HepG2 (cell line): ENCODE measurements at regions not wholly inside any gene's neighbourhood (a gene's known extent, or its start where the extent isn't known, plus 50 kb on each side); places are given as distances from the start of the nearest gene placed in this dataset.
A peak's percentile ranks its signal among the peaks of the same experiment; 100 is the strongest.

ENCODE experiments used
- ATAC-seq: fragments of 200-7000 bp; cut with Tn5 transposase; 3 replicates; pipeline ENCODE4 v1.9.1; 2020; ENCODE audit warnings: mild to moderate bottlenecking, moderate library complexity
- BruUV-seq: library from RNA; stranded (reverse); fragments of 400-500 nt; replicated peaks from 2 replicates; lab custom pipeline; 2021; lab: Mats Ljungman, UMichigan
- CTCF ChIA-PET: fragments of 300-600 bp; formaldehyde crosslinking; extraction: SDS; loops from one replicate; lab custom pipeline; 2021; ENCODE audit warnings: low total read pairs, inconsistent platforms, low intra/inter-chr PET ratio; lab: Yijun Ruan, JAX
- POLR2A ChIA-PET: fragments of 350-600 bp; sonication (Branson Sonifier 250); formaldehyde crosslinking; loops from one replicate; lab custom pipeline; 2020; ENCODE audit warnings: antibody characterized with exemption, inconsistent platforms; lab: Yijun Ruan, JAX
- DNase-seq: peaks from one replicate; pipeline ENCODE4 v3.0.0-alpha.2; 2015; ENCODE audit warnings: low spot score
- FAIRE-seq: peaks from 3 replicates; lab custom pipeline; 2011; peaks lifted over from hg19 to GRCh38; lab: Jason Lieb, UNC
- H2AFZ ChIP-seq: one replicate; pipeline ENCODE4 v1.6.1; 2011; ENCODE audit warnings: low read length, inconsistent platforms
- H3K27ac ChIP-seq: fragments of 300-600 bp; 3 replicates; pipeline ENCODE4 v1.8.0; 2011; ENCODE audit warnings: mixed run types, mild to moderate bottlenecking, mixed read lengths, low read length, inconsistent platforms; ENCODE audit not compliant: insufficient read depth; ENCODE audit errors: extremely low read length
- H3K27me3 ChIP-seq, 2 experiments: fragments of 200-600 bp in 1 of 2; 2 replicates in 1 of 2; 3 replicates in 1 of 2; pipeline versions ENCODE4 v1.6.0 to v1.8.0; 2011; ENCODE audit warnings: low read length in 2 of 2, mild to moderate bottlenecking in 2 of 2, moderate library complexity in 2 of 2, inconsistent platforms in 1 of 2; ENCODE audit not compliant: insufficient read depth in 2 of 2, control insufficient read depth in 1 of 2
- H3K36me3 ChIP-seq, 2 experiments: fragments of 200-600 bp in 1 of 2; replicated peaks in 1 of 2; 2 replicates in 1 of 2; 3 replicates in 1 of 2; pipeline versions ENCODE4 v1.5.1 to v1.8.0; 2011; ENCODE audit warnings: low read length in 2 of 2, inconsistent platforms in 1 of 2; ENCODE audit not compliant: insufficient read depth in 2 of 2, control insufficient read depth in 1 of 2
- H3K4me1 ChIP-seq: 2 replicates; pipeline ENCODE4 v1.5.1; 2012; ENCODE audit warnings: low read length, inconsistent platforms; ENCODE audit not compliant: insufficient read depth
- H3K4me2 ChIP-seq: 2 replicates; pipeline ENCODE4 v1.6.0; 2011; ENCODE audit warnings: low read depth, low read length, inconsistent platforms
- H3K4me3 ChIP-seq, 3 experiments: fragments of 200-600 bp in 1 of 3; sonication (generic), shearing (Covaris generic) in 1 of 3; replicated peaks in 1 of 3; 2 replicates each; pipeline ENCODE4 v1.5.1; 2011 to 2016; ENCODE audit warnings: low read length in 3 of 3, inconsistent platforms in 2 of 3, low read depth in 2 of 3, mild to moderate bottlenecking in 2 of 3, control low read depth in 1 of 3, mixed read lengths in 1 of 3; ENCODE audit not compliant: insufficient read depth in 1 of 3
- H3K79me2 ChIP-seq: one replicate; pipeline ENCODE4 v1.6.1; 2011; ENCODE audit warnings: low read length, inconsistent platforms; ENCODE audit not compliant: insufficient read depth
- H3K9ac ChIP-seq: 2 replicates; pipeline ENCODE4 v1.6.0; 2011; ENCODE audit warnings: mild to moderate bottlenecking, low read depth, low read length, inconsistent platforms; ENCODE audit not compliant: insufficient read depth
- H3K9me3 ChIP-seq: 2 replicates; pipeline ENCODE4 v1.5.1; 2012; ENCODE audit warnings: mild to moderate bottlenecking, low read length
- H4K20me1 ChIP-seq: 2 replicates; pipeline ENCODE4 v1.6.0; 2011; ENCODE audit warnings: inconsistent platforms, mild to moderate bottlenecking, low read length, moderate library complexity; ENCODE audit not compliant: insufficient read depth
- DMAP1 ChIP-seq: IDR thresholded peaks from 2 replicates; pipeline ENCODE4 v1.6.1; 2016
- FOXM1 ChIP-seq: sonication (generic); formaldehyde crosslinking; IDR thresholded peaks from 2 replicates; pipeline ENCODE4 v1.5.0; 2020; ENCODE audit warnings: missing genetic modification reagents
- GATA4 ChIP-seq: sonication (generic); IDR thresholded peaks from 2 replicates; pipeline ENCODE4 v1.6.1; 2016; ENCODE audit warnings: antibody characterized with exemption, low read depth, borderline replicate concordance
- GFI1 ChIP-seq: sonication (generic); formaldehyde crosslinking; IDR thresholded peaks from 2 replicates; pipeline ENCODE4 v1.5.0; 2020; ENCODE audit warnings: missing genetic modification reagents, mild to moderate bottlenecking, borderline replicate concordance
- HCFC1 ChIP-seq: fragments of 150-350 bp; IDR thresholded peaks from 2 replicates; pipeline ENCODE4 v1.6.1; 2014; ENCODE audit warnings: low read depth, low read length
- MIXL1 ChIP-seq: IDR thresholded peaks from 2 replicates; pipeline ENCODE4 v1.6.1; 2016
- ONECUT2 ChIP-seq: sonication (generic); formaldehyde crosslinking; IDR thresholded peaks from 2 replicates; pipeline ENCODE4 v1.4.0; 2020; ENCODE audit warnings: missing genetic modification reagents
- RCOR2 ChIP-seq: IDR thresholded peaks from 2 replicates; pipeline ENCODE4 v1.6.1; 2016; ENCODE audit warnings: missing biosample characterization, missing genetic modification reagents
- RFXAP ChIP-seq: sonication (generic); formaldehyde crosslinking; IDR thresholded peaks from 2 replicates; pipeline ENCODE4 v1.4.0; 2020; ENCODE audit warnings: missing genetic modification reagents, borderline replicate concordance
- TRIM22 ChIP-seq: fragments of 450-650 bp; IDR thresholded peaks from 2 replicates; pipeline ENCODE4 v1.6.1; 2017
- ZNF235 ChIP-seq: sonication (generic); formaldehyde crosslinking; IDR thresholded peaks from 2 replicates; pipeline ENCODE4 v1.8.1; 2023; ENCODE audit warnings: mild to moderate bottlenecking, missing genetic modification reagents, borderline replicate concordance
- ZNF343 ChIP-seq: sonication (generic); formaldehyde crosslinking; IDR thresholded peaks from 2 replicates; pipeline ENCODE4 v1.4.0; 2020; ENCODE audit warnings: mild to moderate bottlenecking, missing genetic modification reagents
- ZNF468 ChIP-seq: sonication (generic); formaldehyde crosslinking; IDR thresholded peaks from 2 replicates; pipeline ENCODE4 v1.8.0; 2022; ENCODE audit warnings: mild to moderate bottlenecking, moderate library complexity, missing genetic modification reagents
- ZNF605 ChIP-seq: sonication (generic); formaldehyde crosslinking; IDR thresholded peaks from 2 replicates; pipeline ENCODE4 v1.8.0; 2022; ENCODE audit warnings: mild to moderate bottlenecking, missing genetic modification reagents
- ZNF816 ChIP-seq: sonication (generic); formaldehyde crosslinking; IDR thresholded peaks from 2 replicates; pipeline ENCODE4 v1.8.0; 2022; ENCODE audit warnings: missing genetic modification reagents, mild to moderate bottlenecking, borderline replicate concordance
- WGBS: methylation state at CpG from one replicate; pipeline ENCODE4 v1.1.6; 2017; ENCODE audit warnings: low lambda C conversion rate; 5-methylcytosine and 5-hydroxymethylcytosine counted together
- in situ Hi-C: cut with HindIII; loops from 2 replicates; pipeline ENCODE4 v1.10.0; 2017; ENCODE audit warnings: low pct_unique_long_range_greater_than_20kb; ENCODE audit not compliant: extremely low pct_ligation_motif_present
- intact Hi-C: fragments of 100-400 bp; cut with micrococcal nuclease; formaldehyde crosslinking; loops from one replicate; pipeline ENCODE4 v1.10.0; 2022; ENCODE audit not compliant: unreplicated experiment
- TF ChIP-seq, protein P1 (sequence below): sonication (generic); formaldehyde crosslinking; IDR thresholded peaks from 2 replicates; pipeline ENCODE4 v1.5.0; 2020; ENCODE audit warnings: missing genetic modification reagents
- TF ChIP-seq, protein P2 (sequence below): conservative IDR thresholded peaks from 2 replicates; pipeline ENCODE4 v1.6.1; 2018; ENCODE audit warnings: missing genetic modification reagents
- TF ChIP-seq, protein P3 (sequence below): sonication (generic); formaldehyde crosslinking; IDR thresholded peaks from 2 replicates; pipeline ENCODE4 v1.4.0; 2020; ENCODE audit warnings: missing genetic modification reagents, mild to moderate bottlenecking, borderline replicate concordance

DNA sequence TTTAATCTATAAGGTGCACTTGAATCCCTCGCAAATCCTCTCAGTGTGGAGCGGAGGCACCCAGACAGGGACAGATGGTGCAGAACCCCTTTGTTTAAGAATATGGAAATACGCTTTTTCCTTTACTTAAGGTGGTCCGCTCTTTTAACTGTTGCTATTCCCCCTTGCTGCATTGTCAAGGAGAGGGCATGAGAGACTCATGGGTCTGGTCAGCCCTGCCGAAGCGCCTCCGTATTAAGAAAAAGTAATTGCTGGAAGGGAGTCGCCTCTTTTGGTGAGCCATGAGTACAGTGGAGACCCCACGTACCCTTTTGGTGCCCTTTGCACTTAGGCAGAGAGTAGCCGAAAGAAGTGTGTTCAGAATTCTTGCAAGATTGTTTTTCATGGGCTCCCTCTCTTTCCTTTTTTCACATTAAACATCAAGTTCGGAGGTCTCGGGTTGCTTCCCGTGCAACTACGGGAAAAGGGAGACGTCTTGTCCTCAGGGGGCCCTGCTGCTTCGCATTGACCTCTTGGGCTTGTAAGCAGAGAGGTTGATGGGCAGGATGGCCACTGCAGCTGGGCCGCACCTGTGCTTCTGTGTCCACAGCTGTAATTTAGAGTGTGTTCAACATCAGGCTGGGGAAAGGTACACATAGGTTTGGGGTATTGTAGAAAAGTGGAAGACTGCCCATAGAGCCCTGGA, 109.6 kb downstream of the SPRY1 start:
- Histone ChIP-seq H3K79me2 (no peaks in the 10 kb centered on the region), H3K4me3 (peak overlapping the region; percentile 28 to 59 (median 37); a peak in 5 of 6 replicates), H3K9me3 (no peaks in the 10 kb centered on the region), H3K27ac (peak overlapping the region; percentile 97), H3K4me2 (peak overlapping the region; percentile 86), H3K4me1 (peaks cover 48% of the 10 kb centered on the region), H3K9ac (peak overlapping the region; percentile 79), H3K27me3 (no peaks in the 10 kb centered on the region), H3K36me3 (no peaks in the 10 kb centered on the region), H4K20me1 (no peaks in the 10 kb centered on the region), H2AFZ (no peak overlapping the region)
- ATAC-seq = no peak; the same call in 2 of the 3 replicates
- WGBS = 78% methylated on average over 17 of the region's 17 CpGs
- DNase-seq = no peak
- ChIA-PET POLR2A (interaction anchor here (0.6 to 3.2 kb wide), 21 partner anchors 10 to 157 kb away, joined by 3 to 56 read pairs (median 7); partner anchors contain the start of gene SPRY1), CTCF (no interaction called here)
- in situ Hi-C loops (no loop called here), intact Hi-C loops (no loop called here)
- FAIRE-seq = no peak
- BruUV-seq = TSS peak; percentile 86
- TF ChIP-seq GATA4 (no peak), RFXAP (CRISPR knock-in tag) (no peak), HCFC1 (no peak), ZNF468 (no peak), ZNF343 (CRISPR knock-in tag) (no peak), GFI1 (CRISPR knock-in tag) (no peak; the same call in 1 of the 2 replicates), ZNF235 (CRISPR knock-in tag) (no peak), RCOR2 (0 out of 2 replicates have a peak, but pooled peaks have one; percentile 4), ONECUT2 (CRISPR knock-in tag) (no peak), TRIM22 (no peak), MIXL1 (CRISPR knock-in tag) (no peak), FOXM1 (CRISPR knock-in tag) (no peak), DMAP1 (CRISPR knock-in tag) (0 out of 2 replicates have a peak, but pooled peaks have one; percentile 13), ZNF605 (no peak), ZNF816 (no peak)
- TF ChIP-seq, protein P1, sequence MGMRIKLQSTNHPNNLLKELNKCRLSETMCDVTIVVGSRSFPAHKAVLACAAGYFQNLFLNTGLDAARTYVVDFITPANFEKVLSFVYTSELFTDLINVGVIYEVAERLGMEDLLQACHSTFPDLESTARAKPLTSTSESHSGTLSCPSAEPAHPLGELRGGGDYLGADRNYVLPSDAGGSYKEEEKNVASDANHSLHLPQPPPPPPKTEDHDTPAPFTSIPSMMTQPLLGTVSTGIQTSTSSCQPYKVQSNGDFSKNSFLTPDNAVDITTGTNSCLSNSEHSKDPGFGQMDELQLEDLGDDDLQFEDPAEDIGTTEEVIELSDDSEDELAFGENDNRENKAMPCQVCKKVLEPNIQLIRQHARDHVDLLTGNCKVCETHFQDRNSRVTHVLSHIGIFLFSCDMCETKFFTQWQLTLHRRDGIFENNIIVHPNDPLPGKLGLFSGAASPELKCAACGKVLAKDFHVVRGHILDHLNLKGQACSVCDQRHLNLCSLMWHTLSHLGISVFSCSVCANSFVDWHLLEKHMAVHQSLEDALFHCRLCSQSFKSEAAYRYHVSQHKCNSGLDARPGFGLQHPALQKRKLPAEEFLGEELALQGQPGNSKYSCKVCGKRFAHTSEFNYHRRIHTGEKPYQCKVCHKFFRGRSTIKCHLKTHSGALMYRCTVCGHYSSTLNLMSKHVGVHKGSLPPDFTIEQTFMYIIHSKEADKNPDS = no peak
- TF ChIP-seq, protein P2, sequence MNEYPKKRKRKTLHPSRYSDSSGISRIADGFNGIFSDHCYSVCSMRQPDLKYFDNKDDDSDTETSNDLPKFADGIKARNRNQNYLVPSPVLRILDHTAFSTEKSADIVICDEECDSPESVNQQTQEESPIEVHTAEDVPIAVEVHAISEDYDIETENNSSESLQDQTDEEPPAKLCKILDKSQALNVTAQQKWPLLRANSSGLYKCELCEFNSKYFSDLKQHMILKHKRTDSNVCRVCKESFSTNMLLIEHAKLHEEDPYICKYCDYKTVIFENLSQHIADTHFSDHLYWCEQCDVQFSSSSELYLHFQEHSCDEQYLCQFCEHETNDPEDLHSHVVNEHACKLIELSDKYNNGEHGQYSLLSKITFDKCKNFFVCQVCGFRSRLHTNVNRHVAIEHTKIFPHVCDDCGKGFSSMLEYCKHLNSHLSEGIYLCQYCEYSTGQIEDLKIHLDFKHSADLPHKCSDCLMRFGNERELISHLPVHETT (CRISPR knock-in tag) = no peak
- TF ChIP-seq, protein P3, sequence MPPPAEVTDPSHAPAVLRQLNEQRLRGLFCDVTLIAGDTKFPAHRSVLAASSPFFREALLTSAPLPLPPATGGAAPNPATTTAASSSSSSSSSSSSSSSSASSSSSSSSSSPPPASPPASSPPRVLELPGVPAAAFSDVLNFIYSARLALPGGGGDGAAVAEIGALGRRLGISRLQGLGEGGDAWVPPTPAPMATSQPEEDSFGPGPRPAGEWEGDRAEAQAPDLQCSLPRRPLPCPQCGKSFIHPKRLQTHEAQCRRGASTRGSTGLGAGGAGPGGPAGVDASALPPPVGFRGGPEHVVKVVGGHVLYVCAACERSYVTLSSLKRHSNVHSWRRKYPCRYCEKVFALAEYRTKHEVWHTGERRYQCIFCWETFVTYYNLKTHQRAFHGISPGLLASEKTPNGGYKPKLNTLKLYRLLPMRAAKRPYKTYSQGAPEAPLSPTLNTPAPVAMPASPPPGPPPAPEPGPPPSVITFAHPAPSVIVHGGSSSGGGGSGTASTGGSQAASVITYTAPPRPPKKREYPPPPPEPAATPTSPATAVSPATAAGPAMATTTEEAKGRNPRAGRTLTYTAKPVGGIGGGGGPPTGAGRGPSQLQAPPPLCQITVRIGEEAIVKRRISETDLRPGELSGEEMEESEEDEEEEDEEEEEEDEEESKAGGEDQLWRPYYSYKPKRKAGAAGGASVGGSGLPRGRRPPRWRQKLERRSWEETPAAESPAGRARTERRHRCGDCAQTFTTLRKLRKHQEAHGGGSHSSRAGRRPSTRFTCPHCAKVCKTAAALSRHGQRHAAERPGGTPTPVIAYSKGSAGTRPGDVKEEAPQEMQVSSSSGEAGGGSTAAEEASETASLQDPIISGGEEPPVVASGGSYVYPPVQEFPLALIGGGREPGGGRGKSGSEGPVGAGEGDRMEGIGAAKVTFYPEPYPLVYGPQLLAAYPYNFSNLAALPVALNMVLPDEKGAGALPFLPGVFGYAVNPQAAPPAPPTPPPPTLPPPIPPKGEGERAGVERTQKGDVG (CRISPR knock-in tag) = no peak
